ENCODE measurements at regions not wholly inside any gene's neighbourhood (a gene's known extent, or its start where the extent isn't known, plus 50 kb on each side); places are given as distances from the start of the nearest gene placed in this dataset.

DNA sequence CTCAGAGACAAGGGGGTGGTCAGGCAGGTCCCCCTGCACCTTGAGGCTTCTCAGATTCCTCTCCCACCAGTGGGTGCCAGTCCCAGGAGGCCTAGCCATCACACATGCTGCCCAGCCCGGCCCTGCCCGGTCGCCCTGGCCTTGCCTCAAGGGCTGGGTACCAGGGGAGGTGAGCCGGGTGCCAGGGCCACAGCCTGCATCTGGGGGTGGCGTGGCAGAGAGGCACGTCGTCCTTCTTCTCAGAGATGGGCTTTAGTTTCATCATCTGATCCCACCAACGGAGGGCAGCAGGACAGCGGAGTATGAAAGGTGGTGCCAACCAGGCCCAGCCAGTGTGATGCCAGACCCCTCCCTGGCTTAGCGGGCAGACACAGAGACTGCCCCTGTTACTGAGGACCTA lies 161.7 kb downstream of the TFCP2L1 start:
- H3K36me3 ChIP-seq (ENCODE audit: control insufficient read depth in 2 of 2, extremely low read depth in 1 of 2, insufficient read depth in 2 of 2, low read length in 2 of 2), result no peaks in the 10 kb centered on the region
- no peak overlapping the region for H2AFZ ChIP-seq (ENCODE audit: low read depth, low read length)
- H3K9ac ChIP-seq (replicated peaks; ENCODE audit: extremely low read depth, insufficient read depth, low read length), result no peak overlapping the region
- H3K4me1 ChIP-seq (ENCODE audit: control insufficient read depth, extremely low read depth, insufficient read depth, low read length), result no peaks in the 10 kb centered on the region
- H3K9me3 ChIP-seq (replicated peaks; ENCODE audit: control insufficient read depth, insufficient read depth, low read length), result no peaks in the 10 kb centered on the region
- H3K9me1 ChIP-seq (replicated peaks; ENCODE audit: control insufficient read depth, extremely low read depth, insufficient read depth, low read length), result no peaks in the 10 kb centered on the region
- intact Hi-C loops (cut with micrococcal nuclease) (loop anchor here (10.0 kb wide), 1 partner anchor 202 kb away; no protein-coding TSS in a partner anchor), dilution Hi-C loops (cut with MboI; ENCODE audit: extremely low pct_ligation_motif_present, low sequenced_read_pairs) (no loop called here)
- FAIRE-seq (no peak), DNase-seq (ENCODE audit: low read depth, low spot score) (no peak)
- no peak overlapping the region for H3K4me3 ChIP-seq (replicated peaks in 1 of 3; ENCODE audit: insufficient read depth in 1 of 3, low read depth in 1 of 3, low read length in 3 of 3)
- BruUV-seq (replicated peaks), result no TSS peak
- no peaks in the 10 kb centered on the region for H3K79me2 ChIP-seq (ENCODE audit: control insufficient read depth, insufficient read depth, low read length)
- no peaks in the 10 kb centered on the region for H3K27me3 ChIP-seq (ENCODE audit: control insufficient read depth in 2 of 2, insufficient read depth in 2 of 2, low read length in 2 of 2)
- no peak overlapping the region for H3K27ac ChIP-seq (ENCODE audit: insufficient read depth, low read depth, low read length)
- H3K4me2 ChIP-seq (ENCODE audit: insufficient read depth, low read length), result no peak overlapping the region
- ChIA-PET CTCF (no interaction called here), POLR2A (no interaction called here)
- TF ChIP-seq POLR2AphosphoS5 (IDR thresholded peaks at IDR 0.05; ENCODE audit: insufficient read depth, low read depth, low read length) (no peak), JUN (IDR thresholded peaks at IDR 0.05; ENCODE audit: borderline replicate concordance, insufficient read depth, insufficient read length, low read depth) (no peak), FOS (IDR thresholded peaks at IDR 0.05; ENCODE audit: borderline replicate concordance, insufficient read depth, low read length) (no peak), EZH2 (IDR thresholded peaks at IDR 0.05; ENCODE audit: borderline replicate concordance, low read depth, low read length, severe bottlenecking) (no peak), MYC (IDR thresholded peaks at IDR 0.05; ENCODE audit: low read depth, low read length) (no peak), POLR2A (IDR thresholded peaks at IDR 0.05; ENCODE audit: low read depth, low read length) (no peak), MAX (IDR thresholded peaks at IDR 0.05; ENCODE audit: insufficient read depth, insufficient read length) (no peak), GATA2 (IDR thresholded peaks at IDR 0.05; ENCODE audit: insufficient read depth, insufficient read length, low read depth, low read length) (no peak)
- TF ChIP-seq, protein P1, sequence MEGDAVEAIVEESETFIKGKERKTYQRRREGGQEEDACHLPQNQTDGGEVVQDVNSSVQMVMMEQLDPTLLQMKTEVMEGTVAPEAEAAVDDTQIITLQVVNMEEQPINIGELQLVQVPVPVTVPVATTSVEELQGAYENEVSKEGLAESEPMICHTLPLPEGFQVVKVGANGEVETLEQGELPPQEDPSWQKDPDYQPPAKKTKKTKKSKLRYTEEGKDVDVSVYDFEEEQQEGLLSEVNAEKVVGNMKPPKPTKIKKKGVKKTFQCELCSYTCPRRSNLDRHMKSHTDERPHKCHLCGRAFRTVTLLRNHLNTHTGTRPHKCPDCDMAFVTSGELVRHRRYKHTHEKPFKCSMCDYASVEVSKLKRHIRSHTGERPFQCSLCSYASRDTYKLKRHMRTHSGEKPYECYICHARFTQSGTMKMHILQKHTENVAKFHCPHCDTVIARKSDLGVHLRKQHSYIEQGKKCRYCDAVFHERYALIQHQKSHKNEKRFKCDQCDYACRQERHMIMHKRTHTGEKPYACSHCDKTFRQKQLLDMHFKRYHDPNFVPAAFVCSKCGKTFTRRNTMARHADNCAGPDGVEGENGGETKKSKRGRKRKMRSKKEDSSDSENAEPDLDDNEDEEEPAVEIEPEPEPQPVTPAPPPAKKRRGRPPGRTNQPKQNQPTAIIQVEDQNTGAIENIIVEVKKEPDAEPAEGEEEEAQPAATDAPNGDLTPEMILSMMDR (IDR thresholded peaks at IDR 0.05; ENCODE audit: extremely low read depth in 1 of 2, insufficient read depth in 1 of 2, low read depth in 1 of 2, low read length in 2 of 2), result no peak
- no peaks in the 10 kb centered on the region for H4K20me1 ChIP-seq (replicated peaks; ENCODE audit: control insufficient read depth, extremely low read depth, insufficient read depth, low read length)
